HEK293 (cell line): ENCODE measurements at regions not wholly inside any gene's neighbourhood (a gene's known extent, or its start where the extent isn't known, plus 50 kb on each side); places are given as distances from the start of the nearest gene placed in this dataset.

Experiments
- CTCF ChIA-PET: fragments of 350-600 bp; formaldehyde crosslinking; extraction: SDS; loops from one replicate; lab custom pipeline; 2021; ENCODE audit warnings: antibody characterized with exemption; lab: Yijun Ruan, JAX
- POLR2A ChIA-PET: fragments of 300-600 bp; formaldehyde crosslinking; extraction: SDS; loops from one replicate; lab custom pipeline; 2020; ENCODE audit warnings: antibody characterized with exemption, inconsistent platforms; lab: Yijun Ruan, JAX
- H3K27ac ChIP-seq: fragments of 200-500 bp; sonication (Bioruptor generic); 2 replicates; pipeline ENCODE4 v1.5.1; 2014; ENCODE audit warnings: low read depth, low read length, control low read depth, inconsistent platforms; ENCODE audit errors: extremely low read depth
- H3K36me3 ChIP-seq, 2 experiments: fragments of 200-500 bp in 1 of 2; sonication (Bioruptor generic) in 1 of 2; 1 replicate in 1 of 2; 2 replicates in 1 of 2; pipeline ENCODE4 v1.5.1; 2014 to 2017; ENCODE audit warnings: inconsistent platforms in 2 of 2, low read length in 2 of 2; ENCODE audit not compliant: control insufficient read depth in 2 of 2, insufficient read depth in 1 of 2
- H3K4me1 ChIP-seq: fragments of 200-500 bp; sonication (Bioruptor generic); 2 replicates; pipeline ENCODE4 v1.5.1; 2014; ENCODE audit warnings: mild to moderate bottlenecking, low read length, inconsistent platforms; ENCODE audit not compliant: control insufficient read depth, insufficient read depth
- H3K4me3 ChIP-seq: 2 replicates; pipeline ENCODE4 v1.5.1; 2011; ENCODE audit warnings: low read depth, mild to moderate bottlenecking, control low read depth, low read length, moderate library complexity
- H3K9me3 ChIP-seq: fragments of 200-500 bp; sonication (Bioruptor generic); 2 replicates; pipeline ENCODE4 v1.5.1; 2014; ENCODE audit warnings: low read depth, low read length, inconsistent platforms; ENCODE audit not compliant: control insufficient read depth, insufficient read depth
- EGR2 ChIP-seq: fragments of 450-650 bp; formaldehyde crosslinking; IDR thresholded peaks from 2 replicates; pipeline ENCODE4 v1.5.1; 2016; ENCODE audit warnings: low read depth, missing biosample characterization, missing genetic modification characterization
- KLF7 ChIP-seq: fragments of 450-650 bp; formaldehyde crosslinking; IDR thresholded peaks from 2 replicates; pipeline ENCODE4 v1.5.1; 2016; ENCODE audit warnings: missing biosample characterization, missing genetic modification characterization, borderline replicate concordance
- KLF8 ChIP-seq: fragments of 450-650 bp; formaldehyde crosslinking; IDR thresholded peaks from 2 replicates; pipeline ENCODE4 v1.5.1; 2016; ENCODE audit warnings: missing biosample characterization, missing genetic modification characterization
- MZF1 ChIP-seq: fragments of 450-650 bp; formaldehyde crosslinking; IDR thresholded peaks from 2 replicates; pipeline ENCODE4 v1.5.1; 2017; ENCODE audit warnings: missing biosample characterization, missing genetic modification characterization, borderline replicate concordance
- ZBTB48 ChIP-seq: fragments of 450-650 bp; formaldehyde crosslinking; IDR thresholded peaks from 2 replicates; pipeline ENCODE4 v1.5.1; 2016; ENCODE audit warnings: missing biosample characterization, missing genetic modification characterization
- ZFP37 ChIP-seq: fragments of 450-650 bp; formaldehyde crosslinking; IDR thresholded peaks from 2 replicates; pipeline ENCODE4 v1.5.1; 2016; ENCODE audit warnings: missing biosample characterization, missing genetic modification characterization
- ZNF175 ChIP-seq: fragments of 450-650 bp; formaldehyde crosslinking; IDR thresholded peaks from 2 replicates; pipeline ENCODE4 v1.5.1; 2016; ENCODE audit warnings: missing biosample characterization, missing genetic modification characterization
- ZNF248 ChIP-seq: fragments of 450-650 bp; formaldehyde crosslinking; IDR thresholded peaks from 2 replicates; pipeline ENCODE4 v1.5.1; 2017; ENCODE audit warnings: missing biosample characterization, missing genetic modification characterization
- ZNF341 ChIP-seq: fragments of 450-650 bp; formaldehyde crosslinking; IDR thresholded peaks from 2 replicates; pipeline ENCODE4; 2016; ENCODE audit warnings: low read depth, missing biosample characterization, missing genetic modification characterization
- ZNF37A ChIP-seq: fragments of 450-650 bp; IDR thresholded peaks from 2 replicates; pipeline ENCODE4 v1.5.1; 2018; ENCODE audit warnings: missing biosample characterization, missing genetic modification characterization
- ZNF394 ChIP-seq: fragments of 450-650 bp; formaldehyde crosslinking; IDR thresholded peaks from 2 replicates; pipeline ENCODE4 v1.5.1; 2016; ENCODE audit warnings: missing biosample characterization, missing genetic modification characterization, mild to moderate bottlenecking, moderate library complexity, borderline replicate concordance
- ZNF426 ChIP-seq: fragments of 450-650 bp; formaldehyde crosslinking; IDR thresholded peaks from 2 replicates; pipeline ENCODE4 v1.5.1; 2017; ENCODE audit warnings: missing biosample characterization, missing genetic modification characterization, mild to moderate bottlenecking, inconsistent platforms, moderate library complexity
- ZNF514 ChIP-seq: fragments of 450-650 bp; formaldehyde crosslinking; IDR thresholded peaks from 2 replicates; pipeline ENCODE4 v1.5.1; 2016; ENCODE audit warnings: missing biosample characterization, missing genetic modification characterization
- ZNF529 ChIP-seq: fragments of 450-650 bp; formaldehyde crosslinking; IDR thresholded peaks from 2 replicates; pipeline ENCODE4 v1.5.1; 2017; ENCODE audit warnings: missing genetic modification characterization, missing biosample characterization; ENCODE audit not compliant: insufficient replicate concordance
- ZNF560 ChIP-seq: fragments of 450-650 bp; formaldehyde crosslinking; IDR thresholded peaks from 2 replicates; pipeline ENCODE4 v1.5.1; 2017; ENCODE audit warnings: missing biosample characterization, missing genetic modification characterization, borderline replicate concordance
- ZNF629 ChIP-seq: fragments of 450-650 bp; formaldehyde crosslinking; IDR thresholded peaks from 2 replicates; pipeline ENCODE4 v1.5.1; 2017; ENCODE audit warnings: missing biosample characterization, missing genetic modification characterization
- ZNF670 ChIP-seq: fragments of 450-650 bp; formaldehyde crosslinking; IDR thresholded peaks from 2 replicates; pipeline ENCODE4 v1.5.1; 2016; ENCODE audit warnings: missing biosample characterization, missing genetic modification characterization, low read depth
- ZNF701 ChIP-seq: fragments of 450-650 bp; formaldehyde crosslinking; IDR thresholded peaks from 2 replicates; pipeline ENCODE4 v1.5.1; 2016; ENCODE audit warnings: missing biosample characterization, missing genetic modification characterization
- ZNF843 ChIP-seq: fragments of 450-650 bp; formaldehyde crosslinking; IDR thresholded peaks from 2 replicates; pipeline ENCODE4 v1.5.1; 2016; ENCODE audit warnings: missing biosample characterization, missing genetic modification characterization
- ZXDB ChIP-seq: fragments of 450-650 bp; formaldehyde crosslinking; IDR thresholded peaks from 2 replicates; pipeline ENCODE4 v1.5.1; 2016; ENCODE audit warnings: missing biosample characterization, missing genetic modification characterization
- TF ChIP-seq, protein P1 (sequence below): fragments of 450-650 bp; formaldehyde crosslinking; IDR thresholded peaks from 2 replicates; pipeline ENCODE4 v1.5.1; 2016; ENCODE audit warnings: missing biosample characterization, missing genetic modification characterization
- TF ChIP-seq, protein P2 (sequence below): fragments of 450-650 bp; formaldehyde crosslinking; IDR thresholded peaks from 2 replicates; pipeline ENCODE4 v1.5.1; 2016; ENCODE audit warnings: missing biosample characterization, missing genetic modification characterization
- TF ChIP-seq, protein P3 (sequence below): fragments of 450-650 bp; formaldehyde crosslinking; IDR thresholded peaks from 2 replicates; pipeline ENCODE4 v1.5.0; 2017; ENCODE audit warnings: missing biosample characterization, missing genetic modification characterization, borderline replicate concordance

DNA sequence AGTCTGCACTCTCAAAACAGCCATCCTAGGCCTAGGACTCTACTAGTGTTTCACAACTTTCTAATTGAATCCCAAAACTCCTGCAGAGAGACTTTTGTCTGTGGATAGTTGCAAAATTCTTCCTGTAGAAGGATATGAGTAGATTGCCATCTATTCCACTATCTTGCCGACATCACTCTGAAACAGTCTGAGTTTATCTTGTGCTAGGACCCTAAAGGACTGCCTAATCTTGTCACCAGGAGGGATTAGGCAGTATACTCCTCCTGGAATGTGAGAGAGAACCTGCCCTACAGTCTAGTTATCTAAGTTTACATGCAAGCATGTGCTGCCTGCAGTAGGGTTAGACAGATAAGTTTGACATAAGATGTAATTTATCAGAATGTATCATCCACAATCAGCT, 1646.6 kb upstream of the PCDH7 start:
- ChIA-PET CTCF (no interaction called here), POLR2A (no interaction called here)
- Histone ChIP-seq H3K27ac (no peak overlapping the region), H3K4me3 (no peak overlapping the region), H3K9me3 (no peaks in the 10 kb centered on the region), H3K36me3 (no peaks in the 10 kb centered on the region), H3K4me1 (no peaks in the 10 kb centered on the region)
- TF ChIP-seq ZNF514 (tag by site-specific recombination) (no peak), ZNF629 (tag by site-specific recombination) (no peak), ZNF426 (tag by site-specific recombination) (no peak), ZNF175 (no peak), KLF8 (tag by site-specific recombination) (no peak), KLF7 (tag by site-specific recombination) (no peak), MZF1 (tag by site-specific recombination) (no peak), ZXDB (no peak)

DNA sequence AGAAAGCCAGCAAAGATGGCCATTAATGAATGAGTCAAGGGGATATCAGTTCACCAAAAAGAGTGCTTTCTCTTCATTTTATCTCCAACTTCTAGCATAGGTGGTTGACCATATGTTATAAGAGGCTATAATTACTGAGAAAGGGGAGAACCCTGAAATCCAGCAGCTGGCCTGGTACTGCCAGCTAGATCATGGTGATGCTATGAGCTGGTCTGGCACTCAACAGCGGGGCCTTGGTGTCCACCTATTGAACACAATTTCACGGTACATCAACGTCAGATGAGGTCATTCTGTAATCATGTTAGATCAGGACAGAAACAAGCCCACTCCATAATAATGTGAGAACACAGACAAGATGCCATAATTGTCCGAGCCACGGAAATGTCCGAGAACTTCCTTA, 1644.8 kb upstream of the PCDH7 start:
- Histone ChIP-seq H3K36me3 (no peaks in the 10 kb centered on the region), H3K27ac (no peak overlapping the region), H3K4me3 (no peak overlapping the region), H3K9me3 (no peaks in the 10 kb centered on the region), H3K4me1 (no peaks in the 10 kb centered on the region)
- ChIA-PET CTCF (interaction anchor here (0.6 kb wide), 1 partner anchor 849 kb away, joined by 3 read pairs; no protein-coding TSS in a partner anchor), POLR2A (no interaction called here)
- TF ChIP-seq ZBTB48 (tag by site-specific recombination) (no peak), ZNF843 (tag by site-specific recombination) (no peak), ZNF701 (no peak), ZNF394 (tag by site-specific recombination) (no peak), ZNF560 (tag by site-specific recombination) (no peak), ZFP37 (no peak), EGR2 (tag by site-specific recombination) (no peak), ZNF248 (tag by site-specific recombination) (no peak), ZNF670 (tag by site-specific recombination) (no peak), ZNF341 (no peak), ZNF37A (tag by site-specific recombination) (no peak), ZNF529 (no peak)
- TF ChIP-seq, protein P1, sequence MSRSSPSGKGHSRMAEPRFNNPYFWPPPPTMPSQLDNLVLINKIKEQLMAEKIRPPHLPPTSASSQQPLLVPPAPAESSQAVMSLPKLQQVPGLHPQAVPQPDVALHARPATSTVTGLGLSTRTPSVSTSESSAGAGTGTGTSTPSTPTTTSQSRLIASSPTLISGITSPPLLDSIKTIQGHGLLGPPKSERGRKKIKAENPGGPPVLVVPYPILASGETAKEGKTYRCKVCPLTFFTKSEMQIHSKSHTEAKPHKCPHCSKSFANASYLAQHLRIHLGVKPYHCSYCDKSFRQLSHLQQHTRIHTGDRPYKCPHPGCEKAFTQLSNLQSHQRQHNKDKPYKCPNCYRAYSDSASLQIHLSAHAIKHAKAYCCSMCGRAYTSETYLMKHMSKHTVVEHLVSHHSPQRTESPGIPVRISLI: no peak
- TF ChIP-seq, protein P2, sequence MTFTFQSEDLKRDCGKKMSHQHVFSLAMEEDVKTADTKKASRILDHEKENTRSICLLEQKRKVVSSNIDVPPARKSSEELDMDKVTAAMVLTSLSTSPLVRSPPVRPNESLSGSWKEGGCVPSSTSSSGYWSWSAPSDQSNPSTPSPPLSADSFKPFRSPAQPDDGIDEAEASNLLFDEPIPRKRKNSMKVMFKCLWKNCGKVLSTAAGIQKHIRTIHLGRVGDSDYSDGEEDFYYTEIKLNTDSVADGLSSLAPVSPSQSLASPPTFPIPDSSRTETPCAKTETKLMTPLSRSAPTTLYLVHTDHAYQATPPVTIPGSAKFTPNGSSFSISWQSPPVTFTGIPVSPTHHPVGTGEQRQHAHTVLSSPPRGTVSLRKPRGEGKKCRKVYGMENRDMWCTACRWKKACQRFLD (tag by site-specific recombination): no peak
- TF ChIP-seq, protein P3, sequence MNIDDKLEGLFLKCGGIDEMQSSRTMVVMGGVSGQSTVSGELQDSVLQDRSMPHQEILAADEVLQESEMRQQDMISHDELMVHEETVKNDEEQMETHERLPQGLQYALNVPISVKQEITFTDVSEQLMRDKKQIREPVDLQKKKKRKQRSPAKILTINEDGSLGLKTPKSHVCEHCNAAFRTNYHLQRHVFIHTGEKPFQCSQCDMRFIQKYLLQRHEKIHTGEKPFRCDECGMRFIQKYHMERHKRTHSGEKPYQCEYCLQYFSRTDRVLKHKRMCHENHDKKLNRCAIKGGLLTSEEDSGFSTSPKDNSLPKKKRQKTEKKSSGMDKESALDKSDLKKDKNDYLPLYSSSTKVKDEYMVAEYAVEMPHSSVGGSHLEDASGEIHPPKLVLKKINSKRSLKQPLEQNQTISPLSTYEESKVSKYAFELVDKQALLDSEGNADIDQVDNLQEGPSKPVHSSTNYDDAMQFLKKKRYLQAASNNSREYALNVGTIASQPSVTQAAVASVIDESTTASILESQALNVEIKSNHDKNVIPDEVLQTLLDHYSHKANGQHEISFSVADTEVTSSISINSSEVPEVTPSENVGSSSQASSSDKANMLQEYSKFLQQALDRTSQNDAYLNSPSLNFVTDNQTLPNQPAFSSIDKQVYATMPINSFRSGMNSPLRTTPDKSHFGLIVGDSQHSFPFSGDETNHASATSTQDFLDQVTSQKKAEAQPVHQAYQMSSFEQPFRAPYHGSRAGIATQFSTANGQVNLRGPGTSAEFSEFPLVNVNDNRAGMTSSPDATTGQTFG (tag by site-specific recombination): no peak
